C4-2B (cell line): ENCODE measurements at regions not wholly inside any gene's neighbourhood (a gene's known extent, or its start where the extent isn't known, plus 50 kb on each side); places are given as distances from the start of the nearest gene placed in this dataset.

Experiments used
- CTCF ChIP-seq: fragments of 450-650 bp; conservative IDR thresholded peaks from 2 replicates; pipeline ENCODE4 v1.5.1; 2017; ENCODE audit warnings: mild to moderate bottlenecking
- ZFX ChIP-seq: fragments of 450-650 bp; IDR thresholded peaks from 2 replicates; pipeline ENCODE4 v1.6.1; 2017

- no peak for TF ChIP-seq CTCF
- no peak for TF ChIP-seq ZFX
These were observed 58.6 kb upstream of the MEF2C start for GRCh38 chr5:88941581-88941980.
